HG03045 (cell line): ENCODE measurements at regions not wholly inside any gene's neighbourhood (a gene's known extent, or its start where the extent isn't known, plus 50 kb on each side); places are given as distances from the start of the nearest gene placed in this dataset.
"Not testable (repeated sequence)": the region's sequence is repeated elsewhere in the genome, so short reads cannot be mapped to it uniquely, and the experiment has no call there.

ENCODE experiments used
- ATAC-seq: cut with Tn5 transposase; IDR thresholded peaks from one replicate; pipeline ENCODE4 v1.9.1; 2021; ENCODE audit warnings: mild to moderate bottlenecking, moderate library complexity; ENCODE audit not compliant: unreplicated experiment

GRCh38 chr5:57983426-57983825 lies 476.5 kb downstream of the PLK2 start:
- no peak for ATAC-seq

GRCh38 chr5:57979671-57980070 lies 480.2 kb downstream of the PLK2 start:
- no peak for ATAC-seq

- ATAC-seq, result no peak
These were observed 483.4 kb downstream of the PLK2 start for GRCh38 chr5:57976506-57976905.

- ATAC-seq, result not testable (repeated sequence)
These were observed 487.8 kb downstream of the PLK2 start for GRCh38 chr5:57972099-57972498.

GRCh38 chr5:57960569-57960968 lies 478.0 kb upstream of the ACTBL2 start:
- ATAC-seq, result no peak

- no peak for ATAC-seq
These were observed 474.0 kb upstream of the ACTBL2 start for GRCh38 chr5:57956636-57957035.

- ATAC-seq, result no peak
These were observed 472.9 kb upstream of the ACTBL2 start for GRCh38 chr5:57955511-57955910.

GRCh38 chr5:57953792-57954191 lies 471.2 kb upstream of the ACTBL2 start:
- no peak for ATAC-seq

- no peak for ATAC-seq
These were observed 468.1 kb upstream of the ACTBL2 start for GRCh38 chr5:57950616-57951228.

GRCh38 chr5:57948091-57948490 lies 465.5 kb upstream of the ACTBL2 start:
- ATAC-seq, result no peak

- no peak for ATAC-seq
These were observed 464.6 kb upstream of the ACTBL2 start for GRCh38 chr5:57947181-57947580.

GRCh38 chr5:57940879-57941278 lies 458.3 kb upstream of the ACTBL2 start:
- ATAC-seq, result no peak

- no peak for ATAC-seq
These were observed 457.6 kb upstream of the ACTBL2 start for GRCh38 chr5:57940236-57940635.

- no peak for ATAC-seq
These were observed 457.2 kb upstream of the ACTBL2 start for GRCh38 chr5:57939771-57940170.

- no peak for ATAC-seq
These were observed 456.7 kb upstream of the ACTBL2 start for GRCh38 chr5:57939335-57939734.

- no peak for ATAC-seq
These were observed 455.6 kb upstream of the ACTBL2 start for GRCh38 chr5:57938174-57938557.

- no peak for ATAC-seq
These were observed 455.0 kb upstream of the ACTBL2 start for GRCh38 chr5:57937501-57938173.

GRCh38 chr5:57937025-57937424 lies 454.4 kb upstream of the ACTBL2 start:
- no peak for ATAC-seq

GRCh38 chr5:57932761-57933160 lies 450.1 kb upstream of the ACTBL2 start:
- ATAC-seq, result no peak

GRCh38 chr5:57931807-57932206 lies 449.2 kb upstream of the ACTBL2 start:
- no peak for ATAC-seq

GRCh38 chr5:57931352-57931751 lies 448.7 kb upstream of the ACTBL2 start:
- ATAC-seq, result no peak

- ATAC-seq, result no peak
These were observed 446.7 kb upstream of the ACTBL2 start for GRCh38 chr5:57929271-57929670.

GRCh38 chr5:57923094-57923493 lies 440.5 kb upstream of the ACTBL2 start:
- ATAC-seq, result not testable (repeated sequence)
